GM04504 (cell line): ENCODE measurements at regions not wholly inside any gene's neighbourhood (a gene's known extent, or its start where the extent isn't known, plus 50 kb on each side); places are given as distances from the start of the nearest gene placed in this dataset.
"Not testable (repeated sequence)": the region's sequence is repeated elsewhere in the genome, so short reads cannot be mapped to it uniquely, and the experiment has no call there.

ENCODE experiments used
- DNase-seq: peaks from one replicate; pipeline ENCODE4 v3.0.0-alpha.2; 2012; ENCODE audit warnings: low read depth

GRCh38 chr1:88472298-88472697, 211.8 kb upstream of the PKN2 start:
- no peak for DNase-seq

- DNase-seq: no peak
Measured at GRCh38 chr1:88472714-88473113, 211.4 kb upstream of the PKN2 start.

GRCh38 chr1:88474555-88475304, 209.3 kb upstream of the PKN2 start:
- DNase-seq: no peak

GRCh38 chr1:88484881-88485280, 199.2 kb upstream of the PKN2 start:
- no peak for DNase-seq

DNA sequence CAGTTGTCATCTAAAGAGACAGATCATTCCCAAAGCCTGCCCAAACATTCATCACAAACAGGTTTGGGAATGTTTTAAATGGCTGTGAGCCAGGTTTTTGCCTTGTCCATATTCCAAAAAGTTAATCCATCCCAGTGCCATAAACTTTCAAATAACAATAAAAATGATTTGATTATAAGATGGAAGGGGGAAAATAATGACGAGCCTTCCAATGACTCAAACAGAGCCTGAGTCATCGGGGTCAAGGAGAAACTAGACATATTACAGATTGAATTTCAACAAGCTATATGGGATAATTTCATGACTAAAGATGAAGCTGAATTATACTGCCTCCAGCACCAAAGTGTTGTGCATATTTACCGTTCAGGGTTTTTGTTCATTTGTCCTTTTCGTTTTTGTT, 195.8 kb upstream of the PKN2 start:
- DNase-seq: no peak

GRCh38 chr1:88490676-88491075, 193.4 kb upstream of the PKN2 start:
- DNase-seq: no peak

- DNase-seq: no peak
Measured at GRCh38 chr1:88499671-88500070, 184.4 kb upstream of the PKN2 start.

DNA sequence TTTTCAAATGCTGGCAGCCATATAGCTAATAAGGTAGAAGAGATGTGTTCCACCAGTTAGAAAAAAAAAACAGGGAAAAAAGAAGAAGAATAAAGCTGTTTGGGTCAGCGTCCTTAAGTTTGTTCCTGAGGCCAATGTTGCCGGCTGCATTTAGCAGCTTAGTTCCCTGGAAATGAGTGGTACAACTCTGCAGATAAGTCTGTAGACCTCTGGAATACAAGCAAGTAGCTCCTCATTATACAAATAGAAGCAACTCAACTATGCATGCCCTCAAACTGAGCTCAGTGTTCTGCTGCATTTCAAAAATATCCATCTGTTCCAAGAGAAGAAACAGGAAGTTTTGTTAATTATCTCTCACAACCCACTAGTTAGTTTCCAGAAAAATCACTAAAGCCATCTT, 181.2 kb upstream of the PKN2 start:
- DNase-seq: no peak

DNA sequence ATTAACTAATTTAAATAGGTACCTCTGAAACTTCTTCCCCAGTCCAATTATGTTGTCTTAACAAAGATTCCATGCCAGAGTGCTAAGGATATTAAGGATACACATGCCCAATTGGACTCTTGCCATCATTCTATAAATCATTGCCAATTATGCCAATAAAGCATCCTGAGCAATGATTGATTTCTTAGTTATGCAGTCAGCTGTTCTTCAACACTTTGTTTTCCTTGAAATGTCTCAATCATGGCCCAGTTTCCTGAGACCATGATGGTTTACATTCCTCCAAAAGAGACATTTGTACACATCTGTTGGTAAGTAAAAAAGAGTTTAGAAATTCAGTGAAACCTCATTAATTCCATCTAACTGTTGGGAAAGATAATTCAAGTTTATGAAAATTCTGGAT, 180.4 kb upstream of the PKN2 start:
- DNase-seq: no peak

DNA sequence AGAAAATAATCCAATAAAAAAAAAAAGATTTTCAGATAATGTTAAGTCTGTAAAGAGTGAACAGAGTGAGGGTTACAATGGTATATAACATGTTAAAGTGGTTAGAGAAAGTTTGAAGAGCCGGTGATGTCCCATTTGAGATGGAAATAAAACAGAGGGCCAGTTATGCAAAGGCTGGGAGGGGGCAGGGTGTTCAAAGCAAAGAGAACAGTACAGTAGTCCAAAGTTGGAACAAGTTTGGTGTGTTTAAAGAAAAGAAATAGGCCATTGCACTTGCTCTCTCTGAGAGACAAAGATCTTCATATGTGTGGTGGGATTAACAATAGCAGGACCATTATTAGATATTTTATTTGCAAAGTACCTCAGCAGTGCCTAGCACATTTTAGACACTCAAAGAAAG, 179.5 kb upstream of the PKN2 start:
- no peak for DNase-seq

DNA sequence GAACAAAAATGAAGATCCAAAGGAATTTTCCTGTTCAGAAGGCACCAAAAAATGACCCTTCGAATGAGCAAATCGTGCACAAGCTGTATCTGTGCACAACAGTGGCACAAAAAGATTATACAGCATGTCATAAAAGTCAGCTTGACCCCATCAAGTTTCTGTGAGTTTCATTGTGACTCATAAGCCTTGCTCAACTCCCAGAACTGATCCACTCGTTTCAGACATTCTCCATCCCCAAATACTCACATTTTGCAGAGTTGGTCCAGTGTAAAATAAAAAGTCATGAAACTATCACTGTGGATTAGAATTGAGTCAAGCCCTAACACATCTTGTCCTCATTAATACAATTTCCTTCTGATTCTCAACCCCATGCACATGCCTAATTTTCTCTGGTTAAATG, 174.7 kb upstream of the PKN2 start:
- peak; percentile 7 for DNase-seq

DNA sequence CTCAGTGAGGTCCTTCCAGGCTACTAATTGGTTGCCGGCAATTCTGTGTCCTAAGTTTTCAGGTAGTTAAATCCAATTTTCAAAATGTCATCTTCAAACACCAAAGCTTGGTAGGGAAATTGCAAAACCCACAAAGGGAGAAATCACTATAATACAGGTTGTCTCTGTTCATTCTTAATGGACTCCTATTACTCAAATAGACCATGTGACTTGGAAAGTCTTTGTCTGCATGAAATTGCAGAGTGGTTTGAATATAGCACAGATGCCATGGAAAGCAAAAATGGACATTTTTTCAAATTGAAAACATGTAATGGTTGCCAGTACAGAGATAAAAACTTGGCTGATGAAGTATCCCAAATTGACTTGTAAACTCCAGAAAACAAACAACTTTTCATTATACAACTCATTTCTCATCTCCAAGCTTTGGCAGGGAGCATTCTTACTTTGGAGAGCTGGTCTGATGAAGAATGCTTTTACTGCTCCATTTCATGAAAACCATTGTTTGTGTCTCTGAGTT, 169.5 kb upstream of the PKN2 start:
- DNase-seq: no peak

DNA sequence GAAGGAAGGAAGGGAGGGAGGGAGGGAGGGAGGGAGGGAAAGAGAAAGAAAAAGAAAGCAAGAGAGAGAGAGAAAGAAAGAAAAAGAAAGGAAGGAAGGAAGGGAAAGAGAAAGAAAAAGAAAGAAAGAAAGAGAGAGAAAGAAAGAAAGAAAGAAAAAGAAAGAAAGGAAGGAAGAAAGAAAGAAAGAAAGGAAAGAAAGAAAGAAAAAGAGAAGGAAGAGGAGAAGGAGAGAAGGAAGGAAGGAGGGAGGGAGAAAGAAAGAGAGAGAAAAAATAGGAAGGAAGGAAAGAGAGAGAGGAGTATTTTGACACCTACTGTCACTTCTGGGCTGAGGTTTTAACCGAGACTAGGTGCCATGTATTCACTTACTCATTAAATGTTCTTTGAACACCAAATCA, 166.6 kb upstream of the PKN2 start:
- DNase-seq: not testable (repeated sequence)

DNA sequence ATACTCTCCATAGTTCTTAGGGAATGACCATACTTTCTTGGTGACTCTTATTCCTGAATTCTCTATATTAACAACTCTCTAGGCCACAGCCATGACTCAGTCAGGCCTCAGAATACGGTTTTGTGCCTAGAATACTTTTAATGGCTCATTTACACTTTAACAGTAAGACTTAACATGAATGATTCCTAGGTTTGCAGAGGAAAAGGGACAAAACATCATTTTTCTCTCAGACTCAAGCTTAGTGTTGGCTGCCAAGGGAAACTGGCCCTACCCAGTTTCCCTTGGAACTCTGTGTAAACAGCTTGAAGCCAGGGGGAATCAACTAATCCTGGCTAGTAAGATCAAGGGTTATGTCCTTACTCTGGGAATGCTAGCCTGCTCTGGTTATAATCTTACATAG, 164.9 kb upstream of the PKN2 start:
- DNase-seq: peak; percentile 7

- no peak for DNase-seq
Measured at GRCh38 chr1:88523854-88524528, 160.1 kb upstream of the PKN2 start.

GRCh38 chr1:88526456-88526855, 157.6 kb upstream of the PKN2 start:
- no peak for DNase-seq

DNA sequence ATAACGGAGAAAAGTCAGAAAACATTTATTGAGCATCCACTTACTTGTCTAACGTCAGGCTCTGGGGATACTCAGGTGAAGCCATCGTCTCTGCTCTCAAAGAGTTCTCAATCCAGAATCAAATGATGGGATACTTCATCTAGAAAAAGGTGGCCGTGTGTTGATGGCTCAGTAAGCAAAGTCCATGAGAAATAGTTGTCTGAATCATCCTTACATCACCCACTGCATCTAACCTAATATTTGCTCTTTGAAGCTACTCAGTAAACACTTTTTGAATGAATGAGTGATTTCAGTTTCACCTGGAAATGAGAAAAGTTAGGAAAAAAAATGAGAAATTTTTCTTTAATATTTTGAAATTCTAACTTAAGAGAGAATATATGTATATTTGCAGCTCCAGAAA, 155.3 kb upstream of the PKN2 start:
- no peak for DNase-seq

DNA sequence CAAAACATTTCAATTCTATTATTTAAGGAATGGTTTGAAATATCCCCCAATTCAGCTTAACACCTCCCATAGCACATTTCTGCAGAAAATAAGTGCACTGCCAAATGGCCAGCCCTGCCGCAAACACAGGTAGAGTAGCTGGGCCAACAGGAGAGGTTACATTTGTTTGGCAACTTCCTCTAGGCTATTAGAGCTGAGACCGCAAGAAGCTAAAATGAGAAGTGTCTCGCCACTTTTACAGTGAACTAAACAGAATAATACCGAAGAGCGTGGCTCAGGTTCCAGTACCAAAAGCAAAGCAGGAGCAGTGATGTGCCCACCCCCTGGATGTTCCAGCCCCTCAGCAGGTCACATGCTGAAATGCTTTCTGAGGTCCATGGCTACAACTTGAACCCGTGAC, 154.5 kb upstream of the PKN2 start:
- no peak for DNase-seq

GRCh38 chr1:88530246-88530645, 153.8 kb upstream of the PKN2 start:
- DNase-seq: no peak

- no peak for DNase-seq
Measured at GRCh38 chr1:88537787-88538186, 146.3 kb upstream of the PKN2 start.

- DNase-seq: no peak
Measured at GRCh38 chr1:88538222-88538899, 145.7 kb upstream of the PKN2 start.

DNA sequence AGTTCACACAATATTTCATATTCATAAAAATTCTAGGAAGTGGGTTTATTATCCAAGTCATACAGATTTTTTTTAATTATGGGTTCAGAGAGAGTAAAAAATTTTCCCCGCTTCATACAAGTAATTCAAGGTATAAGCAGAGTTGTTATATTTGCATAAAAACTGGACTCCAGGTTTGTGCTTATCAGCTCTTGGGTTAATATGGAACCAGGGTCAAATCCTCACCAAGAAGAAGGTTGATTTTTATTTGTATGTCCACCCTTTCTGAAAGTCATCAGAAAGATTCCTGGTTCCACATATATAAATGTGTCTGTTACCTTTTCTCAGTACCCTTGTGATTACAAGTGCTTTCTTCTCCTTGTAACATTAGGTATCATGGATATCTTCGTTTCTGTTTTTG, 143.8 kb upstream of the PKN2 start:
- no peak for DNase-seq

GRCh38 chr1:88541596-88541995, 142.5 kb upstream of the PKN2 start:
- no peak for DNase-seq
